Hypothalamus (tissue), 51 donors: ENCODE measurements at regions not wholly inside any gene's neighbourhood (a gene's known extent, or its start where the extent isn't known, plus 50 kb on each side); places are given as distances from the start of the nearest gene placed in this dataset.
"Not testable (repeated sequence)": the region's sequence is repeated elsewhere in the genome, so short reads cannot be mapped to it uniquely, and the experiment has no call there.

ENCODE experiments used
- DNase-seq, 51 donors: peaks; one replicate each; lab custom pipeline; 2025; lab: John Stamatoyannopoulos, UW

DNA sequence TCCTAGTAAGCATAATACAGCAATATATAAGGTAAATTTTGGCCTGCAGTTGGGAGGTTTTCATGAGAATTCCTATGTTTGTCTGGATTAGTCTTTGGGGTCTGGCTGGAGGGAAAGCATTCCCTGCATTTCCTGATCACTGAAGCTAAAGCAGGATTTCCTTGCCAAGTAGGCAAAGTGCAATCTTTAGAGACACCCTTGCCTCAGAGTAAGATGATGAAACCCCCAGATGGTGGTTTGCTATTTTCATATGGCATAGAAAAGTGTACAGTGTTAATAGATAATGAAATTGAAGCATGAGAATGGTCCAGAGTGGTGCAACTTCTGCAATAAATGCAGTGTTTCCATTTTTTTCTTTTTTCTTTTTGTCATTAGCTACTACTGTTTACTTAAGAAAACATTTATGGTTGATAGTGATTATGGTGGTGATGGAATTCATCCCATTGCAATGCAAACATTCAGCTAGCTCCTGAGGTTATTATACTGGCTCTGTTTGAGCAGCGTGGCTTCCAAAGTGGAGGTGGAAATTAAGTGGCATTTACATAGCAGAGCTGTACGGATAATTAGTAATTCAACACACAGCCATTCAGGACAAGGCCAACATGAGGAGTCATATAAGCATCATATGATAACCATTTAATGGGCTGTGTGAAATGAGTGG is 276.3 kb downstream of the DUSP6 start:
- DNase-seq: no peak

DNA sequence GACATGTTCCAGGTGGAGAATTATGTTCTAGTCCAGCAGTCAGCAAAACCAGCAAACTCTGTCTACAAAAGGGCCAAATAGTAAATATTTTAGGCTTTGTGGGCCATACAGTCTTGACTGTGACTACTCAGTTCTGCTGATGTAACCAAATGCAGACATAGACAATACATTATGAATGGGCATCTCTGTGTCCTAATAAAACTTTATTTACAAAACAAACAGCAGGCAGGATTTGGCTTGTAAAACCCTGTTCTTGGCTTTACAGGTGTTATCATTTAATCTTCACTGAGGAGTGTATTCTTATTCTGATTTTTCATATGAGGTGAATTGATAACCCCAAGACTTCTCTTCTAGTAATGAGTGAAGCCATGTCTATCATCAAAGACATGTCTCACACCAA is 278.6 kb downstream of the DUSP6 start:
- no peak for DNase-seq

DNA sequence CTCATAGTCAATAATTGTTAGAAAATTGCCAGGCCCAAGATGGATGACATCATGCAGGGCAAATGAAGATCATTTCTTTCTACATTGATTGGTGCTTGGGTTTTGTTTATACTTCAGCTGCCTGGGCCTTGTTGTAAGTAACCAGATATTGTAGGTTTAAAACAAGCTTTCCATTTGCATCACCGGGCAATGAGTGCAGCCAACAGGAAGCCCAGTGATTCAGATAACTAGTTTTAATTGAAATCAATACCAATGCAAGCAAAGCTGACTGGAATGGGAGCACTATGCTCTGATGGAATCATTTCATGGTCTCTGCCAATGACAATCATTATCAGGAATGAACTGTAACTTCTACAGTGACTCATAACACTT is 279.3 kb downstream of the DUSP6 start:
- no peak for DNase-seq

GRCh38 chr12:89072294-89073026 is 279.8 kb downstream of the DUSP6 start:
- DNase-seq: no peak

- no peak for DNase-seq
Measured at GRCh38 chr12:89070603-89071002, 281.7 kb downstream of the DUSP6 start.

DNA sequence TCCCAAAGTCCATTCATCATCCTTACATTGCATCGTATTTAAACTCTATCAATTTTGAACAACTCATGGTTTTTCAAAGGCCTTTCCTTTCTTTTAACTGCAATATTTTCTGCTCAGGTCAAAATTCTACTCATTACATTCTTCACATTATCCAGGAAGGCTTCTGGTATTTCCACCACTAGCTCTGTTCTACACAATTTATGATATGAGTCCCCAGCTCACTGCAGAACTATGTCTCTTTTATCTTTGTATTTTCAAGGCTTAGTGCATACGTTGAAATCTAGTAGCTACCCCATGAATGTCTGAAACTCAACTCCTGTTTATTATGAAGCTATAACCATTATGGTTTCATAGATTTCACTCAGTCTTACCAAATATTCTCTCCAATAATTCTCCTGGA is 282.9 kb downstream of the DUSP6 start:
- no peak for DNase-seq

- DNase-seq: no peak
Measured at GRCh38 chr12:89067421-89068187, 284.7 kb downstream of the DUSP6 start.

GRCh38 chr12:89064780-89065179 is 287.5 kb downstream of the DUSP6 start:
- no peak for DNase-seq

GRCh38 chr12:89064151-89064550 is 288.1 kb downstream of the DUSP6 start:
- DNase-seq: no peak

DNA sequence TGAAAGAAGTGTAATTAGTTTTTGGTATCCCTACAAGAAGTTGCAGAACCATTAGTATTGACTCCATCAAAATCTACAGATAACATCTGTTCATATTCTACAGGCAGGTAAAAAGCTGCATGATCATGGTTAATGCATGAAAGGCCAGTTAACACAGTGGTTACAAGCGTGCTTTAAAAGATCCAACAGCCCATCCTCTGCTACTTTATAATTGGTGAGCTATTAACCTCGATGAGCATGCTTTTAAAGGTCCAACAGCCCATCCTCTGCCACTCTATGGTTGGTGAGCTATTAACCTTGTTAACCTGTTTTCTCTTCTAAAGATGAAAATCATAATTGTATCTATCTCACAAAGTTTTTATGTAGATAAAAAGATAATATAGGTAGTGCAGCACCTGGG is 289.3 kb downstream of the DUSP6 start:
- DNase-seq: no peak

DNA sequence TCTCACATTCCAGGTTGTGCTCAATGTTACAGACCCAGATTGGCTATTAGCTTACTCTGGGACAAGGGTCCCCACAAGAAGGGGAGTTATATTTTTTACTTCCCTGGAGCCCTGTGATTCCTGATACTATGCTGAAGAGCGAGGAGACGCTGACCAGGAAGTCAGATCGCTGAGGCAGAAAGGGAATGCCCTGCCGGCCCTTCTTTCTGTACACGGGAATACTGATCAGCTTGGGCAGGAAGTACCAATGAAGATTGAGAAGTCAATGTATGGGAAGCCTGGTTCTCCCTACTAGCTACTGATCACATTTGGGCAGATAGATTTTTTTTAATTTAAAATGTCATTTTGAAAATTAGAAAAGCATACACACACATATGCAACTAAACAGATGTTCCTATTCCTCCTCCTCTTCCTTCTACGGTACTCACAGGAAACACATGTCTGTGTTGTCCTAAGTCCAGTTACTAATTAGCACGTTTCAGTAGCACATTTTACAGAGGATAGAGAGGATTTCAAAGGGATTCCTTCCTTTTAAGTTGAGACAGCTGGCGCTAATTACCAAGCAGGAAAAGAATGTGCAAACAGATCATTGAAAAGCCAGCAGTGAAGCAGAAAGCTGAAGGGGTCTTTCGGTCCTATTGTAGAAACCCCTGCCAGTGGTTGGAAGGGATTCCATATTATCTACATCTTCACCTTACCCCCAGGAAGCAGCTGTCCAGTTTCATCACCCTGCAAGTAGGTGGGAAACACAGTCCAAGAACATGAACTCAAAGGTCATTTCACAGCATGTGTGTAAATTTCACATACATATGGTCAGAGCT is 292.4 kb downstream of the DUSP6 start:
- no peak for DNase-seq

- no peak for DNase-seq
Measured at GRCh38 chr12:89059056-89059455, 293.2 kb downstream of the DUSP6 start.

- no peak for DNase-seq
Measured at GRCh38 chr12:89058402-89058801, 293.9 kb downstream of the DUSP6 start.

GRCh38 chr12:89053817-89054216 is 298.5 kb downstream of the DUSP6 start:
- not testable (repeated sequence) for DNase-seq

DNA sequence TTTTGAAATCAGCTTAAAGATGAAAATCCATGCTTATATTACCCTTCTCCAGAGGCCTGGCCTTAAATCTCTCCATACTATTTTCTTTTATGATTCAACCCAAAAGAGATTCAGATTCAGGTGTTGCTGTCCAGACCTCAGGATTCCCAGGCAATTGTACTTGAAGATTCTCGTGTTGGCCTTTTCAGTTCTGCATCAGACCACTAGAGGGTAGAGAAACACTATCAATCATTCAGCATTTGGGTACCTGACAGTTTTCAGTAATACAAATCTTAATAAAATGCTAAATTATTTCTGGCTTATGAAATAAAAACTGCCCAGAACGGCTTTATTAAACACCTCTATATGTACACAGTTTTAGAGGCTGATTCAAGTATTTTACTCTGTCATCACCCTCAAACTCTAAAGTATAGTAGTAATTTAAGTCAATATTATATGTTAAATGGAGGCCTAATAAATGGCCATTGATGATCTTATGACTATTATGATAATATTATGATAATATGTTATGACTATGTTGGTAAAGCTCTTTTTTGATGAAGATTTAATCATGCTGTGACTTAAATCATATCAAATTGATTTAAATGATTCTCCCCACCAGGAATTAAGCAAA is 301.1 kb downstream of the DUSP6 start:
- peak in 6 of 51 donors; percentile 0 to 56 (median 2) for DNase-seq

DNA sequence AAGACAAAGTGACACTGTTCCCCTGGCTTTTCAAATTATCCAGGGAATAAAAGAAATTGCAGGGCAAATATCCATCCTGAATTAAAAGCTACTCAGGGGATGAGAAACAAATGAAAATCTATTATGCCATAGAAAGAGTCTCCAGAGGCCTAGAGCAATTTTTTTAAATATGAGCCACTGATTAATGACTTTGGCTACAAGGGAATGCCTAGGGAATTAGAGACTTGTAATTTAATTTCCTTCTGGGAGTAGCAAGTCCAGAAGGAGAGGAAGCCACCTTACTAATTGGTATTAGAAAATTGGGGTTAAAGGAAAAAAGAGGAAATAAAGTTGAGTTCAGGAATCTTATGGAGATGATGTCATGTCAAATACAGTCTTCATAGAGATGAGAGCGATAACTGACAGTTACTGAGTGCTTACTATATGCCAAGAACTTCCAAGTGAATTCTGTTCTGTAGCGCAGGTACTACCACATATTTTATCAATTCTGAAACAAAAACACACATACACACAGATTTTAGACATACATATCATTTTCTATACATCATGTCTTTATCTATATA is 304.4 kb downstream of the DUSP6 start:
- no peak for DNase-seq

GRCh38 chr12:89041078-89041477 is 311.2 kb downstream of the DUSP6 start:
- DNase-seq: no peak

DNA sequence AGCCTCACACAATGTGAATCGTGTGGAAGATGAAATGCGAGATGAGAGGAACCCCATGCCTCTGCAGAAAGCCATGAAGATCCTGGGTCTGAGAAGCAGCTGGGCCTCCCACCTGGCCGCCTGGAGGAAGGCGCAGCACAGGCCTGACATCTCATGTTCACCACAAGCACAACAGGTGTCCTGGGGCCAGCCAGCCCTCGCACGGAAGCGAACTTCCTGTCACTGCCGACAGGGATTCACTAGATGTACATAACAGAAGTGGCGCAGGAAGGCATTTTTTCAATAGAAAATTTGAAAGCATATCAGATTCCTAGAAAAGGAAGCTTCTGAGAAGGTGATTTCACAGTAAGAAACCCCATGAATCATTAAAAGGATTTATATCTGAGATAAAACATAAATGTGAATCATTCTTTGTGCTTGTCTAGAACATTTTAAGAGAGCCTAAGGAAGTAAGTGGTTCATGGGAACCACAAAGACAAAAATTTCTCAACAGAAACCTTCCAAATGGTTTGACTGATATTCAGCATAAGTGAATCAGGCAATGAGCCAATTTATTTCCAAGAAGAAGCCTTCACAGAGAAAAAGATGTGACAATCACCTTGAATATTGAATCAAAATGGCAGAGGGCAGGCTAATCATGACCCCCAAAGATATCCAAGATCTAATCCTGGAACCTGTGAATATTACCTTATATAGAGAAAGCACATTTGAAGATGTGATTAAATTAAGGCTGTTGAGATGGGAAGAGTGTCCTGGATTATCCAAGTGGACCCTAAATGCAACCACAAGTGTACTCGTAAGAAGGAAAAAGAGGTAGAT is 311.9 kb downstream of the DUSP6 start:
- DNase-seq: no peak

GRCh38 chr12:89038831-89039512 is 313.3 kb downstream of the DUSP6 start:
- DNase-seq: no peak
